HUES48 (cell line): ENCODE measurements at regions not wholly inside any gene's neighbourhood (a gene's known extent, or its start where the extent isn't known, plus 50 kb on each side); places are given as distances from the start of the nearest gene placed in this dataset.
"Not testable (repeated sequence)": the region's sequence is repeated elsewhere in the genome, so short reads cannot be mapped to it uniquely, and the experiment has no call there.

Source experiments
- H3K27ac ChIP-seq: one replicate; pipeline ENCODE4 v1.7.0; 2013; ENCODE audit warnings: low read depth, low read length, inconsistent platforms
- H3K27me3 ChIP-seq: 2 replicates; pipeline ENCODE4 v1.6.1; 2013; ENCODE audit warnings: mild to moderate bottlenecking, low read length; ENCODE audit not compliant: control insufficient read depth, insufficient read depth
- H3K36me3 ChIP-seq: 2 replicates; pipeline ENCODE4 v1.6.1; 2013; ENCODE audit warnings: low read length; ENCODE audit not compliant: control insufficient read depth, insufficient read depth
- H3K4me1 ChIP-seq: 2 replicates; pipeline ENCODE4 v1.6.1; 2013; ENCODE audit warnings: mild to moderate bottlenecking, low read length; ENCODE audit not compliant: control insufficient read depth, insufficient read depth
- H3K4me3 ChIP-seq: 2 replicates; pipeline ENCODE4 v1.5.1; 2013; ENCODE audit warnings: mild to moderate bottlenecking, low read depth, low read length
- H3K9ac ChIP-seq: 2 replicates; pipeline ENCODE4 v1.6.1; 2013; ENCODE audit warnings: mild to moderate bottlenecking, low read depth, low read length, moderate library complexity
- H3K9me3 ChIP-seq: 2 replicates; pipeline ENCODE4 v1.6.1; 2013; ENCODE audit warnings: low read length; ENCODE audit not compliant: control insufficient read depth, insufficient read depth

GRCh38 chr5:43837091-43837490 lies 234.1 kb downstream of the NNT start:
- no peaks in the 10 kb centered on the region for H3K27me3 ChIP-seq
- no peak overlapping the region for H3K4me3 ChIP-seq
- no peaks in the 10 kb centered on the region for H3K9me3 ChIP-seq

GRCh38 chr5:43833961-43834360 lies 231.0 kb downstream of the NNT start:
- H3K9ac ChIP-seq = no peak overlapping the region
- no peak overlapping the region for H3K27ac ChIP-seq
- no peak overlapping the region for H3K4me3 ChIP-seq
- H3K27me3 ChIP-seq = no peaks in the 10 kb centered on the region
- no peaks in the 10 kb centered on the region for H3K9me3 ChIP-seq
- H3K36me3 ChIP-seq = no peaks in the 10 kb centered on the region
- H3K4me1 ChIP-seq = no peaks in the 10 kb centered on the region

More at GRCh38 chr5:43837091-43837490, 234.1 kb downstream of the NNT start:
- H3K36me3 ChIP-seq = no peaks in the 10 kb centered on the region
- H3K27ac ChIP-seq = no peak overlapping the region
- no peak overlapping the region for H3K9ac ChIP-seq
- no peaks in the 10 kb centered on the region for H3K4me1 ChIP-seq

- H3K9me3 ChIP-seq = peaks cover 20% of the 10 kb centered on the region
- H3K4me3 ChIP-seq, H3K4me1 ChIP-seq, H3K27me3 ChIP-seq, H3K27ac ChIP-seq, H3K36me3 ChIP-seq, H3K9ac ChIP-seq: not testable (repeated sequence)
Observed at GRCh38 chr5:43824325-43824964, 221.5 kb downstream of the NNT start.

- H3K9me3 ChIP-seq = peaks cover 43% of the 10 kb centered on the region
- H3K4me3 ChIP-seq, H3K27me3 ChIP-seq, H3K36me3 ChIP-seq, H3K27ac ChIP-seq, H3K4me1 ChIP-seq, H3K9ac ChIP-seq: not testable (repeated sequence)
Observed at GRCh38 chr5:43818394-43818793, 215.4 kb downstream of the NNT start.

- no peak overlapping the region for H3K4me3 ChIP-seq
- no peaks in the 10 kb centered on the region for H3K36me3 ChIP-seq
- no peaks in the 10 kb centered on the region for H3K4me1 ChIP-seq
- no peak overlapping the region for H3K27ac ChIP-seq
- H3K9me3 ChIP-seq = peaks cover 38% of the 10 kb centered on the region
- H3K9ac ChIP-seq = no peak overlapping the region
- H3K27me3 ChIP-seq = no peaks in the 10 kb centered on the region
Observed at GRCh38 chr5:43815497-43815896, 212.5 kb downstream of the NNT start.

GRCh38 chr5:43804723-43805122 lies 201.7 kb downstream of the NNT start:
- Histone ChIP-seq H3K4me3 (no peak overlapping the region), H3K4me1 (no peaks in the 10 kb centered on the region), H3K27me3 (no peaks in the 10 kb centered on the region), H3K36me3 (no peaks in the 10 kb centered on the region), H3K27ac (no peak overlapping the region), H3K9ac (no peak overlapping the region), H3K9me3 (no peaks in the 10 kb centered on the region)

GRCh38 chr5:43804041-43804440 lies 201.1 kb downstream of the NNT start:
- H3K36me3 ChIP-seq = no peaks in the 10 kb centered on the region
- H3K27me3 ChIP-seq = no peaks in the 10 kb centered on the region
- H3K4me3 ChIP-seq = no peak overlapping the region
- no peaks in the 10 kb centered on the region for H3K9me3 ChIP-seq
- H3K27ac ChIP-seq = no peak overlapping the region
- H3K4me1 ChIP-seq = no peaks in the 10 kb centered on the region
- H3K9ac ChIP-seq = no peak overlapping the region

- Histone ChIP-seq H3K9me3 (no peaks in the 10 kb centered on the region), H3K36me3 (no peaks in the 10 kb centered on the region)
Observed at GRCh38 chr5:43802651-43803050, 199.7 kb downstream of the NNT start.

GRCh38 chr5:43802119-43802518 lies 199.1 kb downstream of the NNT start:
- no peaks in the 10 kb centered on the region for H3K27me3 ChIP-seq
- H3K9me3 ChIP-seq = no peaks in the 10 kb centered on the region
- H3K36me3 ChIP-seq = no peaks in the 10 kb centered on the region
- H3K27ac ChIP-seq = no peak overlapping the region
- no peaks in the 10 kb centered on the region for H3K4me1 ChIP-seq
- H3K9ac ChIP-seq = no peak overlapping the region
- no peak overlapping the region for H3K4me3 ChIP-seq

More at GRCh38 chr5:43802651-43803050, 199.7 kb downstream of the NNT start:
- H3K9ac ChIP-seq = no peak overlapping the region
- H3K4me3 ChIP-seq = no peak overlapping the region
- no peaks in the 10 kb centered on the region for H3K4me1 ChIP-seq
- H3K27me3 ChIP-seq = no peaks in the 10 kb centered on the region
- H3K27ac ChIP-seq = no peak overlapping the region

- no peak overlapping the region for H3K27ac ChIP-seq
- H3K4me1 ChIP-seq = no peaks in the 10 kb centered on the region
- no peak overlapping the region for H3K9ac ChIP-seq
- no peak overlapping the region for H3K4me3 ChIP-seq
- no peaks in the 10 kb centered on the region for H3K9me3 ChIP-seq
- no peaks in the 10 kb centered on the region for H3K36me3 ChIP-seq
- H3K27me3 ChIP-seq = no peaks in the 10 kb centered on the region
Observed at GRCh38 chr5:43798740-43799139, 195.8 kb downstream of the NNT start.

GRCh38 chr5:43791880-43792279 lies 188.9 kb downstream of the NNT start:
- H3K4me3 ChIP-seq, H3K9ac ChIP-seq, H3K27ac ChIP-seq, H3K36me3 ChIP-seq, H3K4me1 ChIP-seq, H3K27me3 ChIP-seq: not testable (repeated sequence)
- peaks cover 20% of the 10 kb centered on the region for H3K9me3 ChIP-seq

- H3K4me3 ChIP-seq = no peak overlapping the region
- H3K36me3 ChIP-seq = no peaks in the 10 kb centered on the region
- no peak overlapping the region for H3K27ac ChIP-seq
- peaks cover 13% of the 10 kb centered on the region for H3K9me3 ChIP-seq
- H3K9ac ChIP-seq = no peak overlapping the region
- H3K4me1 ChIP-seq = no peaks in the 10 kb centered on the region
- H3K27me3 ChIP-seq = no peaks in the 10 kb centered on the region
Observed at GRCh38 chr5:43785198-43785597, 182.2 kb downstream of the NNT start.
